CD1c-positive myeloid dendritic cell (primary cell): ENCODE measurements at regions not wholly inside any gene's neighbourhood (a gene's known extent, or its start where the extent isn't known, plus 50 kb on each side); places are given as distances from the start of the nearest gene placed in this dataset.
"Not testable (repeated sequence)": the region's sequence is repeated elsewhere in the genome, so short reads cannot be mapped to it uniquely, and the experiment has no call there.

Experiments used
- DNase-seq: peaks from one replicate; pipeline ENCODE4 v3.0.0-alpha.2; 2016; ENCODE audit errors: extremely low spot score

DNA sequence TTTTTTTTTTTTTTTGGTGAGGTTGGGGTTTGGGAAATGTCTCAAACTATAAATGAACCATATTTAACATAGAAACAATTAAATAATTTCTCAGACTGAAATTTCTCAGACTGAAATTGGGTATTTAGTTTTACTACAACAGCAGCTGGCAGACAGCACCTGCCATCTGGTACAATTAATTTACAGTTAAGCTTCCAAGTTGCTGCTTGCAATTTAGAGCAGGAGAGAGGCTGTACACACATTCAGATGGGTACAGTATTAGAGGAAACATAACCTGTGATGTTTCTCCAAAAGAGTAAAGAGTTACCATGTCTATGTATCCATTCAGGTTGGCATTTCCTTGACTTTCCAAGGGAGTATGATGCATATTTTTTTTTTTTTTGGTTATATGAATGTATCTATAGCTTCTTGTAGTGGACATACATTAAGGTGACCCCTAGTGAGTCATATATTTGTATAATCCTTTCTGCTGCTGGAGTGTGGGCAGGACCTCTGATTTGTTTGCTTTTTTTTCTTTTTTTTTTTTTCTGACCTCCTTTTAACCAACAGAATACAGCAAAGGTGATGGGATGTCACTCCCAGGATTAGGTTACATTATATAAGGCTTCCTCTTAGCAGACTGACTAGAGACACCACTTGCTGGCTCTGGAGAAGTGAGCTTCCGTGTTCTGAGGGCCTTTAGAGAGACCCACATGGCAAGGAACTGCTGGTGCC lies 201.7 kb downstream of the PTH2R start:
- DNase-seq, result no peak

DNA sequence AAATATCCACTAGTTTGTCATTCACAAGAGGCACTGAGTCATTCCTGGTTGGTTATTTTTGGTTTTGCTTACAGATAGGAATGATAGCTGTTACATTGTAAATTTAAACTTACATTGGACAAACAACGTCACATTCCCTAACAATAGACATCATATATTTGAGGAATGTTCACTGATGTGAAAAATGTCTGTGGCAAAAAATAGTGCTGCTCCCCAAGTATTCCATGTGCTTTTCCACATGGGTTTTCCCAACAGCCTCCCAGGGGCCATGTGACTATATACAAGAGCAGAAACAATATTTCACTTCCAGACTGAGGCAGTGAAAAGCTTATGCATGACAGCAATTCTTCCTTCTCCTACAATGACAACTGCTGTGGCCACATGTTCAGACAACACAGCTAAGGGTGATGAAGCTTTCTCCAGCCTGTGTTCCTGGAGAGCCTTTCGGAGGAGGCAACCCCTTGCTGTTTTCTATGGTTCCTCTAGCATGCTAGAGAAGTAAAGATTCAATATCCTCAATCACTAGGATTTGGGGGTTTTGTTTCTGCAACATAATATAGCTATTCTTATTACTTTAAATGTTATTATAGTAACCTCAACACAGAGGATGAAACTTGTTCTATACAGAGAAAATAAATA lies 202.7 kb downstream of the PTH2R start:
- no peak for DNase-seq

DNA sequence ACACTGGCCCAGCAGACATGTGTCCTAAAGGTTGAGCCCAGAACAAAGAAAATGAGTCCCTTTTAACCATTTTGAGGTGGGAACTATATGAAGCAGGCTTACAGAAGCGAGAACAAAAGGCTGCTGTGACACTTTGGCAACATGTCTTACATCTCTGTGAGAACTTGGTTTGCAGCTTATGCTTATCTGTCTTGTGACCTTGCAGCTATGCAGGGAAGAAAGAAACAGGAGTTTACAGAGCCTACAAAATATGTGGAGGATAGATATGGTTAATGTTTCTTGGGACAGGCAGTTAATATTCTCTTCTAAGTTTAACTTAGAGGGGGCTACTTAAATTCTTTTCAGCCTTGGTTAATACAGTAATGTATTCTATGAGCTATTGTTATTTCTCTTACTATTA lies 209.1 kb downstream of the PTH2R start:
- DNase-seq, result not testable (repeated sequence)

DNA sequence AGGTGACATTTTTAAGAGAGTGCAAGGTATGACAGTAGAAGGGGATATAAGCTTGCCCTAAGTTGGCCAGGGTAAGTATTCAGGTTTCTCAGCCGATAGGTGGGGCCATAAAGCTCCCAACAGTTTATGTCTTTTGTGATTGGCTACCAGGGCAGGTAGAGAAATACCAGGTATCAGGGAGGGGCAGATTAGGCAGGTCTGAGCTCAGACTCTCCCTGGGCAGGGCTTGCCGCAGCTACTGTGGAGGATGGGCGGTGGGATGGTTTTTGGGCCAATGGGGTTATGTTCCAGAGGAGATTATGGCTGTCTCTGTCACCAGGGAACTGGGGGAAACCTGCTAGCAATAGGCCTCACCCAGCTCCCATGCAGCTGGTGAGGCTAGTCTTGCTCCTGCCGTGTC lies 211.6 kb downstream of the PTH2R start:
- no peak for DNase-seq

DNA sequence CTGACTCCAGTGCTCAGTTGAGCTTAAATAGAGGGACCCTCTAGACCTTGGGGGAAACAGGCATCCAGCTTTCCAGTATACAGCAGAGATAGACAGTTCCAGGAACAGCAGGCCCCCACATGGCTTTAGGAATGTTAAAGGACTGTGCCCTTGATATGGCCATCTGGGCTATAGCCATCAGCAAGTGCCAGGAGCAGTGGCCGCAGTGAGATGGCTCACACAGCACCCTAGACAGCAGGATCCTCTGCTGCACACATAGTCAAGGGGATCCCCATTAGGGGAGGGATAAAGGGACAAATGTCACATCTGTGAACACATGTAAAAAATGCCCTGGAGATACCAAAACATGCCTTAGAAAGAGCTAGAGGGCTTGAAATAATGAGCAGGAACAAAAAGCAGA lies 213.4 kb downstream of the PTH2R start:
- no peak for DNase-seq

DNA sequence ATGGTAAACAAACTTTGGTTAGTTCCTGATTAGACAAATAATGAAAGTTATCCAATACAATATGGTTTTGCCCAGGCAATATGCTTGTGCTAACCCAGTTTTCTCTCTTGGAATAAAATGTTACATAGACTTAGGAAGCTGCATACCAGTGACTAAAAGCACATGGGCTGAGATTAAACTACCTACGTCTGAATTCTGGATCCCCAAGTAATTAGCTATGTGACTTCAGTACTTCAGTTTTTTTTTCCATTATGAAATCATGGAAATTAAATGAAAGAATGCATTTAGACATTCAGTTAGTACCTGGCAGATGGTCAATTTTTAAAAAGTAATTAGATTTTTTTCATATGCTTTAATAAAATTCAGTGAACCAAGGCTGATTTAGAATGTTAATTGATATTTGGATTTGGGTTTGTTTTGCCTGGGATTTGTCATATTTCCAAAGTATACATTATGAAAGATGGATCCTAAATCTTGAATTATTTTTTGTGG lies 213.9 kb downstream of the PTH2R start:
- DNase-seq, result no peak

DNA sequence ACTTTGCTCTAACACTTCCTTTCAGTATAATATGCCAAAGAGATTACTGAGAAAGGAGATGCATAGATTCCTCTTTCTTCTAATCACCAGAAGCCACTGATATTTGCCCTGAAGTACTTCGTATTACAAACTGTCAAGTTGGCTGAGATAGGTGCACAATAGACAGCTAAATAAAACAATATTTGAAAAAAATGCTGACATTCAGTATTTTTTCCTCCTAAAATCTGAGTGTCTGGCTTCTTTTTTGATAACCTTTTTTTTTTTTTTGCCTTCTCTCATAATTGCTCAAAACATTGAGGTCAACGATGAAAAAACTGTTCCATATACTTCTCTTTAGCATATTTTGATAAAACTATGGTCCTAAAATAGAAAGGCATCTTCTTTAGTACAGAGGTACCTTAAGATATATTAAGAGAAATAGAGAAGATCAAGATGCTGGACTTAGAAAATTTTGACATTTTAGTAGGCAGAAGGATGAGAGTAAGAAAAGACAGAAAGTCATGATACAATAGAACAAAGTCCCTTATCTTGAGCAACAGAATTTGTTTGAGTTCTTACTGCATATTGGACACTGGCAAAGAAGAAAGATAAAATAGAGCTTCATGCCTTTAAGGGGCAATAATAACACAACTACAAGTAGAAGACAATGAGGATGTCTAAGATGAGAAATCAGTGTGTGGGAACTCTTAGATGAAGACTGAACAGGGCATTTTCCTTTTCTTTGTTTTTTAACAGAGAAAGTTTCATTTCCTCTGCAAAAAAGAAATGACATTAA lies 220.7 kb downstream of the PTH2R start:
- no peak for DNase-seq

DNA sequence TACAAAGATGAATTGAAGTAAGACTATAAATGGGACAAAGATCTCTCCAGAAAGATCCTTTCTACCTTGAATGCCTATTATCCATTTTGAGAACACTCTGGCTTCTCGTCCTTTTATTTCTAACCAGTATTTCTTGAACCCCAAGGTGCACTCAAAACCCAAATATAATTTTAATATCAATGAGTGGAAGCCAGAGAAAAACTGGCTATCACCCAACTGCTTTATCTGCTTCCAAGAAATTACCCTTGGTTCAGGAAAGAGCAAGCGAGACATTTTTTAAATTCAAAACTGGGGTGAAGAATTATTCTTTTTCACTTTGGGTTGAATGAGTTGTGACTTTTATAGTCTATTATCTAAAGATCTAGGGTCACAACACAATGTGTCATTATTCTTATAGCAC lies 221.3 kb downstream of the PTH2R start:
- no peak for DNase-seq

DNA sequence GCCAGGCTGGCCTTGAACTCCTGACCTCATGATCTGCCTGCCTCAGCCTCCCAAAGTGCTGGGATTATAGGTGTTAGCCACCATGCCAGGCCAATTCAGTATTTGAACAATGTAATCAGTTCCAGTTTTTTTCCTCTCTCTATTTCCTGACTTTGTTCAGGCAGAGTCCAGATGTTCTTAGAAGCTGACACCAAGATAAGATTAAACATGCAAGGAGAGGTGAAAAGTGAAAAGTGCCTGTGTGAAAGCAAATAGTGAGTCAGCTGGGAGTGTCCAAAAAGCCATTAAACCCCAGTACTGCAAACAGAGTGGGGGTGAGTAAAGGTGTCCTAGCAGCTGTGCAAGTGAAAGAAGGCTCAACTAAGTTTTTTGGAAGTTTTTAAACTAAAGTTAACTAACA lies 231.5 kb downstream of the PTH2R start:
- no peak for DNase-seq

DNA sequence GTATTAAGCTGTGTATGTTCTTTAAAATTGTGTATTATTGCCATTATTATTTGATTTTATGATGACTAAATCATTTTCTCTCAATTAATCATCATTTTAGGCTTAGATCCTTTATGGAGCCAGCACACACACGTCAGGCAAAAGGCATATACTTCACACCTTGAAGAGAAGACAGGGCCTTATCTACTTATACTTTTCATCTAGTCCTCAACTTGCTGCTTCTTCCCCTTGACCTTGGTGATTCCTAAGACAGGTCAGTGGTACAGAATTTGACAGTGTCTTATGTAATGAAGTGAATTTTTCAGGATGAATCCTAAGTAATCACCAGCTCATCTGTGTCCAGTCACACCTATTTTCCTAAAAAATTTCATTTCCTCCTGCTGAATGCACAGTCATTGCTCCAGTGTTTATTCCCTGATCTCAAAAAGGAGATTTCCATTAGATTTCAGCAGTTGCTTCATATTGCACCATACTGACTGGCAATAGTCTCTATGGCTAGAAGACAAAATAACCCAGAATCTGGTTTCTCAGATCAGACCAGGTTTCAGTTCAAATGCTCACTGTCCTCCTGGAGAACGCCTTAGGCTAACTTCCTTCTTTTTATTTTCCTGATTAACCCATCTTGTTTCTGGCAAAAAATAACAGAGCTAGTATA lies 235.7 kb downstream of the PTH2R start:
- DNase-seq, result no peak

DNA sequence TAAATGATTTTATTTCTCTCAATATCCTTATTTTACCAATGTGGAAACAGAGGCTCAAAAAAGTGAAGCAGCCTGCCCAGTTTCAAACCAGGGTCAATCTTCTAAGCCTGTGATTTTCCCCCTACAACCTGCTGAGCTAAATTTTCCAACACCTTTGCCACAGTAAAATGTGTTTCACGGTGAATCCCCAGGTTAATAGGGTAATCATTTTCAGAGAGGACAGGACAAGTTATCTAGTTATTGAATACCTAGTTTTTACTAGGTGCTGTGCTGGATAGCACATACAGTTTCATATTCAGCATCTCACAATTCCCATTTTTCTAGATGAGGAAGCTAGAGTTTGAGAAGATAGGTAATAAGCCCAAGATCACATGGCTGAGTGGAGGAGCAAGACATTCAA lies 236.6 kb downstream of the PTH2R start:
- DNase-seq, result no peak

DNA sequence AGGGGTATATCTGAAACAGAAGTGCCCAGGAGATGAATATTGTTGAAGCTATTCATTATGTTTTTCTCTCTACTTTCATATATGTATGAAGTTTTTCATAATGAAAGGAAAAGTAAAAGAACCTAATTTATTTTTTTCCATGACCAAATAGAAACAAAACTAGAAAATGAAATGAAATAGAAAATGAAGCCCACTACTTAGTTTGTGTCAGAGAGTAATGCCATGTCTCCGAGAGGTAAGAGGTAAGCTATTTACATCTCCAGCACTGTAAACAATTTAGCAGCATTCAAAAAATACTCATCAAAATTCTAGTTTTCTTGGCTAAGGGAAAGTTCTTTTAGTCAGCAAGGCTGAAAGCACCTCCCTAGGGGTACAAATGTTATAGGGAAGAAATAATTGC lies 238.6 kb downstream of the PTH2R start:
- no peak for DNase-seq

DNA sequence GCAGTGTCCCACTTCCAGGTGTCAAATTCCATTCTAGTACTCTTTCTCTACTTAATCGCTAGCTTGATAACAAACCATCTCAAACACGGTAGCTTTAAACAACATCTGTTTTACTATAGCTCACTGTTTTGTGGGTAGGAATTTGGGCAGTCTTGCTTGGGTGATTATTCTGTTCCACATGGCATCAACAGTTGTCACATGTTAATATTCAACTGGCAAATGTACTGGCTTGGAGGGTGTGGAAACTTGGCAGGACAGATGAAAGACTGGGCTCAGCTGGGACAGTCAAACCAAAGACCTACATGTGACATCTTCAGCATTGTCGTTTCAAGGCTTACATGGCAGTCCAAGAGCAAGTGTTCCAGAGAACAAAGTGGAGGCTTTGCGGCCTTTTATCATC lies 241.8 kb downstream of the PTH2R start:
- no peak for DNase-seq

DNA sequence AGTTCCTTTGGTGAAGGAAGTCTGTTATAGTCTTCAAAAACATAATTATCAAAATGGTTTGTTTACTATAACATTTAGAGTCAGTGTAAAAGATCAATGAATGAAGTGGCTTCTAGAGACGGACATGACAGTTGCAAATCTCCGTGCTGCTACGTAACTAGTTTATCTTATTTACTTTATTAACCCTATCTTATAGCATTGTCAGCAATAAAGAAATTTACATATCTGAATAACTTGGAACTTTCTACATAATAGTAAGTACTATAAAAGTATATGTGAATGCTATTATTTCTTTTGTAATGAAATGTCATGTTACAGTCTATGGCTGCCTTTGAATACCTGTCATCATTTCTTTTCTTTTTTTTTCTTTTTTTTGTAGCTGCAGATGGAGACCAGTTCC lies 246.8 kb downstream of the PTH2R start:
- no peak for DNase-seq

DNA sequence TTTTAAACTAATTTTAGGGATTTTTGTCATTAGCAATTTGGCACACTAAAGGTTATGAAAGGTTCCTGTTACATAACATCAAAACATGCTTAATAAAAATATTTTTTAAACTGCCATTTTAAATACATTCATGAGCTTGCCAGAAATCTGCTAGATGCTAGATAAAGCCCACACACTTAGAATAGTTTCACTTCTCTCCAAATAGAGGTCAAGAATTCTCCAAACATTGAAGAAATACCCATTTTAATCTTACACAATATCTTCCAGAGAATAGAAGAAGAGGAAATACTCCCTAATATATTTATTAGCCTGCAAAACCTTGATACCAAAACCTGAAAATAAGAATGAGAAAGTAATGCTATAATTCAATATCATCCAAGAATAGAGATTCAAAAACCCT lies 247.5 kb downstream of the PTH2R start:
- peak; percentile 69 for DNase-seq

DNA sequence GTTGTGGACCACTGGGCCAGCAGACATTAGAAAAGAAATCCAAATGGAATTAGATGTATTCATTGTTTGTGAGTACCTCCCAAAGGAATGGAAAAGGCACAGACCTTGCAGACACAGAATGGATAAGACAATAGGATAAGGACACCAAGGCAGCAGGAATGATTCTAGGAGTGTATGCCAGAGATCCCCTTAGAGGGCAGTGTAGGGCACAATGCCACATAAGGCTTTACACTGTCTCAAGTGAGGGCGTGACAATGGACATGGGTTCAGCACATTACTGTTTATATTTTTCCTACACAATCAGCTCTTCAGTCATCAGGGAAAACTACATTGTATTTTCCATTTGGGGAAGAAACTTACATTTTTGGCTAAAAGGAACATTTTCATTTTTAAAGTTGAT lies 250.9 kb downstream of the PTH2R start:
- no peak for DNase-seq

DNA sequence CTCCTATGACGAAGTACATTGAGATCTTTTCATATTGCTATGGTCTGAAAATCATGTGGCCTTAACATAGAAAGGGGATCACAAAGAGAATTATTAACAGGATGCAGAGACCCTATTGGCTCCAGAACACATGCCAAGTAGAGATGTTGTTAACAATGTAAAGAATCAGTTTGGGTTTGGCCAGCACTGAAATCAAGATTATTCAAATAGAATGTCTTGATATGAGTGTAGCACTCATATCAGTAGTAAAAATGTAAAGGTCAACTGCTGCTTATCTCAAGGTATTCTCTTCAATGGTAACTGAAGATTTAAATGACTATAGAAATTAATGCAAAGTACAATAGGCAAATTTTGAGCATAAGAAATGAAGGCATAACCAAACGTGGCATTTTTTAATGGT lies 262.8 kb downstream of the PTH2R start:
- no peak for DNase-seq

DNA sequence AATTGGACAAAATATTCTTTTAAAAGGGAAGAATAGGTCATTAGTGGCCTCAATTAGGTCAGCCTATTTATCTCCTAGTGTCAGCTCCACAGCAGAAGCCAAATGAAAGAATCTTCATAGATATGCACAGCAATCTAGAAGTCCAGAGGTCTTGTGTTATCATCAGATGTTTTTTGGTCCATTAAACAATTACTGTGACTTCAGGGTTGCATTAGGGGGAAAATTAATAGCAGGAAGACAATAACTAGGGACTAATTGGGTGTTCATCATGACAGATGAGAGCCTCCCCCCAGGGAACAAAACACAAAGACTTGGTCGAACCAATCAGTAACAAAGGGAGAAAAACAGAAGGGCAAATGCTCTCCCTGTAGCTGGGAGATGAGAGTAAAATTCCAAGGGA lies 264.7 kb downstream of the PTH2R start:
- DNase-seq, result no peak

DNA sequence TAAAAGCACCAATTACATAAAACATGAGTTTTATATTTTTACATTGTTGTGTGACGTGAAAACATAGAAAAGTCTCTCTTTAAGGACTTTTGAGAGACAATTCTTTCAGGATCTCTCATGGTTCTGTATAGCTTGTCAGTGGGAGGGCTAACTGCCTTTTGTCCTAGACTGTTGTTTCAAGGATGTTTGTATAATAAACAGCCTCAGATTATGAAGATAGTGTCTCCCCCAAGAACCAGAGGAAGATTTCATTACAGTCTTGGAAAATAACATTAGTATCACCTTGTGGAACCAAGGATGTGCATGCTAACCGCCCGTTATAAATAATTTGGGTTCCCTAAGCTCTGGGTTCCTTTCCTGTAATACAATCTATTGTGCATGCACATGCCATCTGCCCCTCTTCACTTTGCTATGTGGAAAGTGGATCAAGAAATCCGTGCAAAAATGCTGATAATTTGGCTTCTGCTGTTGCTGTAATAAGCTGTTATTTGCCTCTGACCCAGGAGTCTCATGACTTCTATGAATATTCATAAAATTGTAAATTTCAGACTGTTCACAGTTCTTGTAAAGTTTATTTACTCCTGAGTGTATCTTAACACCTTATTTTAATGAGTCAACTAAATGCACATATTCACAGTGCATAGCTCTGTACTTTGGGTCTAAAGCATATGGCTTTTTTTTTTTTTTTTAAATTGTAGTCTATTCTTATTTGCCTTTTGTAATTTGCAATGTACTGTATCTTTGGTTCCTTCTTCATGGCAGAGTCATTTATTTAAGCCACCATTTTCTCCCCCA lies 265.5 kb downstream of the PTH2R start:
- DNase-seq, result no peak

DNA sequence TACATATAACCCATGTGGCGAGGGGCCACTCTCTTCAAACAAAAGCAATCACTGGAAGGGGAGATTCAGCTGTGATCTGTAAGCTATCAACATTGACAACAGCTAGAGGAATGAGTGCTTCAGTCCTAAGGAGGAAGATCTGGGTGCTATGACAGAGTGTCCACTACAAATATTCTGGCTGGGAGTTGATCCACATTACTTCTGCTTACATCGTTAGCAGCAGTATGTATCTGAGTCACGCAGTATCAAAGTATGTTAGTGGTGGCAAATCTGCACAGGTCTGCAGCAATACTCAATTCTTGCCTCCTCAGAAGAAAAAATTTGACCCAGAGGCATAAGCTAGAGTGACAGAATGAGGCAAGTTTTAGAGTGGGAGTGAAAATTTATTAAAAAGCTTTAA lies 267.0 kb downstream of the PTH2R start:
- no peak for DNase-seq

DNA sequence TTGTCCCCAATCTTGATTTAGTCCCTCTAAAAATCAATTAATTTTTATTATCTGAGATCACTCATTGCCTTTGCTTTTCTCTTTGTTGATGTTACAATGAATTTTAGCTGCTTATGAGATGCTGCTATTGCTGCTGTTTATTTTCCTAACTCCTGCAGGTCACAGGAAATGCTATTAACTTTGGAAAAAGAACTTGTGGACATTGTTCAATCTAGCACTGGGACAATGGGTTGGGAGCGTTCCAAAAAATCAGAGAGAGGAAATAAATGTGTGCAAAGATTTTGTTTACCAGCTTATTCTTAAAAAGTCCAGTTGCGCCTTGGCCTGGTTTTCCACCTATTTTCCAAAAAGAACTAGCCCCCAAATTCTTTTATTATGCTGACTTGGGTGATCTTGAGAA lies 268.3 kb downstream of the PTH2R start:
- no peak for DNase-seq

DNA sequence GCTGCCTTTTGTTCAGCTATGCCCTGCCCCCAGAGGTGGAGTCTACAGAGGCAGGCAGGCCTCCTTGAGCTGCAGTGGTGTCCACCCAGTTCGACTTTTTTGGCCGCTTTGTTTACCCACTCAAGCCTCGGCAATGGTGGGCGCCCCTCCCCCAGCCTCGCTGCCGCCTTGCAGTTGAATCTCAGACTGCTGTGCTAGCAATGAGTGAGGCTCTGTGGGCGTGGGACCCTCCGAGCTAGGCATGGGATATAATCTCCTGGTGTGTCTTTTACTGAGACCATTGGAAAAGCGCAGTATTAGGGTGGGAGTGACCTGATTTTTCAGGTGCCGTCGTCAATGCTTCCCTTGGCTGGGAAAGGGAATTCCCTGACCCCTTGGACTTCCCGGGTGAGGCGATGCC lies 279.3 kb downstream of the PTH2R start:
- not testable (repeated sequence) for DNase-seq
